Mesendoderm (in vitro differentiated cells): ENCODE measurements at regions not wholly inside any gene's neighbourhood (a gene's known extent, or its start where the extent isn't known, plus 50 kb on each side); places are given as distances from the start of the nearest gene placed in this dataset.
A peak's percentile ranks its signal among the peaks of the same experiment; 100 is the strongest.

ENCODE experiments used
- DNase-seq: peaks from one replicate; pipeline ENCODE4 v3.0.0; 2013
- H2AK5ac ChIP-seq: 2 replicates; pipeline ENCODE4 v1.6.1; 2013; ENCODE audit warnings: low read length, inconsistent platforms
- H2BK120ac ChIP-seq: 2 replicates; pipeline ENCODE4 v1.6.1; 2013; ENCODE audit warnings: low read depth, mild to moderate bottlenecking, low read length, moderate library complexity, mixed read lengths
- H2BK15ac ChIP-seq: replicated peaks from 2 replicates; pipeline ENCODE4 v1.6.1; 2013; ENCODE audit warnings: low read depth, mild to moderate bottlenecking, moderate library complexity
- H2BK5ac ChIP-seq: 2 replicates; pipeline ENCODE4 v1.6.1; 2013; ENCODE audit warnings: low read length, inconsistent platforms
- H3K18ac ChIP-seq: 2 replicates; pipeline ENCODE4 v1.6.1; 2013; ENCODE audit warnings: mild to moderate bottlenecking, low read length, mixed read lengths
- H3K23ac ChIP-seq: one replicate; pipeline ENCODE4 v1.6.1; 2013; ENCODE audit warnings: low read length
- H3K27ac ChIP-seq: 2 replicates; pipeline ENCODE4 v1.5.1; 2013; ENCODE audit warnings: low read depth, mild to moderate bottlenecking, inconsistent platforms, low read length, moderate library complexity
- H3K27me3 ChIP-seq: 2 replicates; pipeline ENCODE4 v1.6.1; 2013; ENCODE audit warnings: low read length, control low read depth, mild to moderate bottlenecking, inconsistent platforms; ENCODE audit not compliant: insufficient read depth, poor library complexity
- H3K36me3 ChIP-seq: 2 replicates; pipeline ENCODE4 v1.6.1; 2013; ENCODE audit warnings: low read length, inconsistent platforms; ENCODE audit not compliant: control insufficient read depth, insufficient read depth
- H3K4ac ChIP-seq: one replicate; pipeline ENCODE4 v1.6.1; 2013; ENCODE audit warnings: low read depth, mild to moderate bottlenecking, low read length, moderate library complexity
- H3K4me1 ChIP-seq: 2 replicates; pipeline ENCODE4 v1.6.1; 2013; ENCODE audit warnings: low read depth, low read length, inconsistent platforms; ENCODE audit not compliant: control insufficient read depth
- H3K4me2 ChIP-seq: 2 replicates; pipeline ENCODE4 v1.6.1; 2013; ENCODE audit warnings: low read length
- H3K4me3 ChIP-seq: 2 replicates; pipeline ENCODE4 v1.5.1; 2013; ENCODE audit warnings: mild to moderate bottlenecking, low read length
- H3K56ac ChIP-seq: one replicate; pipeline ENCODE4 v1.6.1; 2013; ENCODE audit warnings: low read length
- H3K79me1 ChIP-seq: 2 replicates; pipeline ENCODE4 v1.6.1; 2013; ENCODE audit warnings: low read length, inconsistent platforms
- H3K79me2 ChIP-seq: 2 replicates; pipeline ENCODE4 v1.6.1; 2013; ENCODE audit warnings: mild to moderate bottlenecking, low read length; ENCODE audit not compliant: control insufficient read depth, insufficient read depth
- H3K9ac ChIP-seq: 2 replicates; pipeline ENCODE4 v1.6.1; 2013; ENCODE audit warnings: low read length, inconsistent platforms
- H4K5ac ChIP-seq: one replicate; pipeline ENCODE4 v1.6.1; 2013; ENCODE audit warnings: low read length
- H4K8ac ChIP-seq: one replicate; pipeline ENCODE4 v1.6.1; 2013; ENCODE audit warnings: low read depth, mild to moderate bottlenecking, control low read depth, low read length, moderate library complexity
- WGBS: extraction: QIAGEN DNeasy Blood & Tissue Kit; methylation state at CpG from one replicate; pipeline ENCODE4 v1.1.7; 2013; ENCODE audit warnings: low lambda C conversion rate, missing lambda C conversion rate; ENCODE audit not compliant: insufficient coverage; ENCODE audit errors: extremely low coverage; 5-methylcytosine and 5-hydroxymethylcytosine counted together

- Histone ChIP-seq H2BK120ac (no peak overlapping the region), H3K4me3 (no peak overlapping the region), H4K5ac (no peak overlapping the region), H4K8ac (no peak overlapping the region), H3K27ac (no peak overlapping the region), H3K56ac (no peak overlapping the region), H2BK15ac (no peak overlapping the region), H3K79me1 (no peaks in the 10 kb centered on the region), H3K4ac (peak overlapping the region; percentile 31), H3K9ac (no peak overlapping the region), H2BK5ac (no peak overlapping the region), H3K36me3 (no peaks in the 10 kb centered on the region), H3K4me1 (no peaks in the 10 kb centered on the region), H2AK5ac (no peak overlapping the region), H3K23ac (no peak overlapping the region), H3K27me3 (no peaks in the 10 kb centered on the region), H3K18ac (peak overlapping the region; percentile 60), H3K4me2 (no peak overlapping the region), H3K79me2 (no peaks in the 10 kb centered on the region)
- no CpG with 5 or more reads among the region's 7 CpGs for WGBS
- DNase-seq: no peak
These were observed 328.4 kb downstream of the RAB3C start for GRCh38 chr5:58911270-58911669.

DNA sequence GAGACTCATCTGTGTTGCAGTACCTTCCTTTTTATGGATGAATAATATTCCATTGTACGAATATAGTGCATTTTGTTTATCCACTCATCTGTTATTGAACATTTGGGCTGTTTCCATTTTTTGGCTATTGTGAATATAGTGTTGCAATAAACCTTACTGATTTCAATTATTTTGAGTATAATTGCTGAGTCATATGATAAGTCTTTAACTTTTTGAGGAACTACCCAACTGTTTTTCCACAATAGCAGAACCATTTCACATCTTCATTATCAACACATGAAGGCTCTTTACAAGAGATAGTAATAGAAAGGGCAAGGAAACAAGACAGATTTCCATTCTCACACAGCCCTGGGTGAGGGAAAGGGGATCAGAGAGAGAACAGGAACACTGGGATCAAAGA is 329.2 kb downstream of the RAB3C start:
- no peak overlapping the region for H3K4me3 ChIP-seq
- no peak overlapping the region for H2AK5ac ChIP-seq
- H4K5ac ChIP-seq: no peak overlapping the region
- WGBS: no CpG with 5 or more reads among the region's 1 CpG
- peak overlapping the region; percentile 28 for H4K8ac ChIP-seq
- no peak overlapping the region for H3K18ac ChIP-seq
- no peak overlapping the region for H3K23ac ChIP-seq
- H3K27me3 ChIP-seq: no peaks in the 10 kb centered on the region
- no peaks in the 10 kb centered on the region for H3K79me1 ChIP-seq
- H3K27ac ChIP-seq: peak overlapping the region; percentile 68
- H3K36me3 ChIP-seq: no peaks in the 10 kb centered on the region
- no peaks in the 10 kb centered on the region for H3K79me2 ChIP-seq
- peaks cover 2% of the 10 kb centered on the region for H3K4me1 ChIP-seq
- H3K9ac ChIP-seq: no peak overlapping the region
- H3K4me2 ChIP-seq: no peak overlapping the region
- peak overlapping the region; percentile 73 for H3K56ac ChIP-seq
- H3K4ac ChIP-seq: no peak overlapping the region
- no peak overlapping the region for H2BK120ac ChIP-seq
- H2BK15ac ChIP-seq: peak overlapping the region; percentile 36
- peak overlapping the region; percentile 80 for H2BK5ac ChIP-seq
- no peak for DNase-seq

GRCh38 chr5:58913406-58913990 is 330.6 kb downstream of the RAB3C start:
- Histone ChIP-seq H3K23ac (no peak overlapping the region), H3K36me3 (no peaks in the 10 kb centered on the region), H4K8ac (no peak overlapping the region), H3K4me1 (peaks cover 2% of the 10 kb centered on the region), H2BK15ac (no peak overlapping the region), H3K4ac (no peak overlapping the region), H3K4me2 (no peak overlapping the region), H2BK120ac (no peak overlapping the region), H3K9ac (no peak overlapping the region), H2AK5ac (no peak overlapping the region), H3K79me2 (no peaks in the 10 kb centered on the region), H3K4me3 (no peak overlapping the region), H3K27me3 (no peaks in the 10 kb centered on the region), H4K5ac (no peak overlapping the region), H3K56ac (no peak overlapping the region), H3K18ac (peak overlapping the region; percentile 60), H3K79me1 (no peaks in the 10 kb centered on the region), H2BK5ac (no peak overlapping the region), H3K27ac (peak overlapping the region; percentile 81)
- no CpG with 5 or more reads among the region's 6 CpGs for WGBS
- peak; percentile 40 for DNase-seq

GRCh38 chr5:58918021-58918729 is 335.3 kb downstream of the RAB3C start:
- Histone ChIP-seq H3K23ac (no peak overlapping the region), H3K18ac (peak overlapping the region; percentile 8), H3K36me3 (no peaks in the 10 kb centered on the region), H3K4me3 (no peak overlapping the region), H3K27me3 (no peaks in the 10 kb centered on the region), H2BK5ac (no peak overlapping the region), H3K79me2 (no peaks in the 10 kb centered on the region), H3K9ac (no peak overlapping the region), H2BK120ac (peak overlapping the region; percentile 51), H2AK5ac (no peak overlapping the region), H3K4me2 (no peak overlapping the region), H3K56ac (no peak overlapping the region), H3K79me1 (no peaks in the 10 kb centered on the region), H4K5ac (no peak overlapping the region), H4K8ac (no peak overlapping the region), H2BK15ac (no peak overlapping the region), H3K4ac (peak overlapping the region; percentile 16), H3K4me1 (peaks cover 2% of the 10 kb centered on the region), H3K27ac (no peak overlapping the region)
- no peak for DNase-seq
- no CpG with 5 or more reads among the region's 3 CpGs for WGBS
